SK-N-MC (cell line): ENCODE measurements at regions not wholly inside any gene's neighbourhood (a gene's known extent, or its start where the extent isn't known, plus 50 kb on each side); places are given as distances from the start of the nearest gene placed in this dataset.
"Not testable (repeated sequence)": the region's sequence is repeated elsewhere in the genome, so short reads cannot be mapped to it uniquely, and the experiment has no call there.

ENCODE experiments used
- DNase-seq: peaks from one replicate; pipeline ENCODE4 v3.0.0-alpha.2; 2011; ENCODE audit warnings: low read depth, low spot score
- H3K27ac ChIP-seq: fragments of 200-600 bp; sonication (generic); 2 replicates; pipeline ENCODE4 v1.5.1; 2016; ENCODE audit warnings: mixed run types
- H3K36me3 ChIP-seq: fragments of 200-600 bp; sonication (generic); 2 replicates; pipeline ENCODE4 v1.6.1; 2017; ENCODE audit warnings: antibody characterized with exemption, low read length, mixed read lengths; ENCODE audit not compliant: insufficient read depth
- H3K4me3 ChIP-seq: fragments of 200-600 bp; sonication (generic); 2 replicates; pipeline ENCODE4 v1.5.1; 2016
- H3K9ac ChIP-seq: fragments of 200-600 bp; sonication (generic); 2 replicates; pipeline ENCODE4 v1.8.0; 2017; ENCODE audit warnings: mixed run types, mixed read lengths; ENCODE audit not compliant: insufficient read length
- H3K9me3 ChIP-seq: fragments of 200-600 bp; sonication (generic); 2 replicates; pipeline ENCODE4 v1.6.1; 2017; ENCODE audit warnings: low read depth, mild to moderate bottlenecking, antibody characterized with exemption, low read length, moderate library complexity, mixed read lengths
- EZH2 ChIP-seq: fragments of 200-600 bp; sonication (generic); IDR thresholded peaks from one replicate; pipeline ENCODE4 v1.6.1; 2017; ENCODE audit warnings: antibody characterized with exemption
- FOXP2 ChIP-seq: optimal IDR thresholded peaks from 2 replicates; pipeline ENCODE3; 2011; ENCODE audit warnings: mild to moderate bottlenecking, moderate library complexity; ENCODE audit not compliant: insufficient read depth; ENCODE audit errors: extremely low read length, control extremely low read depth
- POLR2AphosphoS5 ChIP-seq: IDR thresholded peaks from 2 replicates; pipeline ENCODE4 v1.6.1; 2012; ENCODE audit warnings: mild to moderate bottlenecking, low read depth, low read length, borderline replicate concordance

DNA sequence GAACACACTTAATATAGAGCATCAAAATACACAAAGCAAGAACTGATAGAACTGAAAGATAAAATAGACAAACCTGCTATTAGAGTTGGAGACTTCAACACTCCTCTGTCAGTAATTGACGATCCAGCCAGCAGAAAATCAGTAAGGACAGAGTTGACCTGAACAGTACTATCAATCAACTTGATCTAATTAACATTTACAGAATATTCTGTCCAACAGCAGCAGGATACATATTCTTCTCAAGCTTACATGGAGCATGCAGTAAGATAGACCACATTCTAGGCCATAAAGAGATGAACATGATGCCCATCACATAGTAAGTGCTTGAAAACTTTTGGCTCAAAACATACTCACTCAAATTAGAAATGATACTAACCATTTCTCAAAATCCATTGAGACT lies 196.7 kb upstream of the KLF3 start:
- TF ChIP-seq POLR2AphosphoS5 (no peak), FOXP2 (no peak), EZH2 (no peak)
- Histone ChIP-seq H3K9ac (no peak overlapping the region), H3K4me3 (no peak overlapping the region), H3K36me3 (no peaks in the 10 kb centered on the region), H3K9me3 (no peaks in the 10 kb centered on the region), H3K27ac (no peak overlapping the region)
- DNase-seq: no peak

DNA sequence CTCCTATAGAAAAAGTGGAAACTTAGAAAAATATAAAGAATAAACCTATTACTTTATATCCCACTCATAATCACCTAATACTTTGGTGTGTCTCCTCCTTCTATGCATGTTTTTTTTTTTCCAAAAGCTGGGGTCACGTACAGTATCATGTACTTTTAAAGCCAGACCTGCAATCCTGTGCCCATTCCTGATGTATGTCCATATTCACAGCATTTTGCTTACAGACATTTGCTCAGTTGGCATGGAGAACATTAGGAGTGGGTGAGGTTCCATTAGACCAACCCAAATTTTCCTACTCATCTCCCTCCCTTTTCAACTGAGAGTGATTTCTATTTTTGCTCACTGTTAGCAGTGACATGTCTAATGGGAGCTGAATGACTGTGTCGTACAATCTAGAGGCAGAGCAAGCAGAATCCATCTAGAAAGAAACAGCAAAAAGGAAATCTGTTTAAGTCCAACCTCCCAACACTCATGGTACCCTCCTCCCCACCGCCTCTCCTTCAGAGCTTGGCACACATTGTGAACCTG lies 195.6 kb upstream of the KLF3 start:
- no peaks in the 10 kb centered on the region for H3K9me3 ChIP-seq
- no peak for DNase-seq

DNA sequence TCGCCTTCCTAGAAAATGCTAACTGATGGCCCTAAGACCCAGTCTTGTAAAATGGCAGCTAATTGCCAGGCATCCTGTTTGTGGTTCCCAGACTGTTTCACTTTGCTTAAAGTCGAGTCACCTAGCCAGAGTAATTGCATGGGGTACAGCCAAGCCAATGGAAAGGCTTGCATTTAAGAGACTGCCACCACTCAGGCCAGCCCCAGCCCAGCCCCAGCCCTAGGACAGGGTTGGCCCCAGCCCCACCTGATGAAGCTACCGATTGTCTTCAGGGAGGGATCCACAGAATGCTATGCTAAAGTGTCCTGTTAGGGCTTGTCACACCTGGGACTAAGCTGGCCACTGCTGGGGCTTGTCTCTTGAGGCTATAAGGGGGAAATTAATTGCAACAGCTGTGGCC lies 194.6 kb upstream of the KLF3 start:
- no peak for TF ChIP-seq EZH2
- TF ChIP-seq FOXP2: no peak
- TF ChIP-seq POLR2AphosphoS5: no peak
- H3K9ac ChIP-seq: no peak overlapping the region
- no peaks in the 10 kb centered on the region for H3K36me3 ChIP-seq
- DNase-seq: no peak
- no peaks in the 10 kb centered on the region for H3K9me3 ChIP-seq
- no peak overlapping the region for H3K4me3 ChIP-seq
- no peak overlapping the region for H3K27ac ChIP-seq

More for the DNA sequence above, 195.6 kb upstream of the KLF3 start:
- Histone ChIP-seq H3K9ac (no peak overlapping the region), H3K36me3 (no peaks in the 10 kb centered on the region), H3K4me3 (no peak overlapping the region), H3K27ac (no peak overlapping the region)
- no peak for TF ChIP-seq EZH2
- TF ChIP-seq FOXP2: no peak
- TF ChIP-seq POLR2AphosphoS5: no peak

DNA sequence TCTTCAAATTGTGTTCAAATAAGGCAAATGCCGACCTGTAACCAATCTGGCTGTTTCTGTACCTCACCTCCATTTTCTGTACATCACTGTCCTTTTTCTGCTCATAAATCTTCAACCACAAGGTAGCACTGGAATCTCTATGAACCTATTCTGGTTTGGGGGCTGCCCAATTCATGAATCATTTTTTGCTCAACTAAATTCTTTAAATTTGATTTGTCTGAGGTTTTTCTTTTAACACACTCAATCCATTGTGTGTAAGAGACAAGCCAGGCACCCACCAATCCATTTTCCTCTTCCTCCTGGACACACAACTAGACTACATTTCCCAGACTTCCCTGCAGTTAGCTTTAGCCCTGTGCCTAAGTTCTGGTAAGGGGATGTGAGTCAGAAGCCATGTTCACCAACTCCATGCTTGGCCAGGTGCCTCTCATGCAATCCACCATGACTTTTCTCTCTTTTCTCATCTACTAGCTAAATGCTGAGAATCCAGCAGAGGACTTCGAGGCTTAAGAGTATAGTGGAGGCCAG lies 193.2 kb upstream of the KLF3 start:
- Histone ChIP-seq H3K9me3 (no peaks in the 10 kb centered on the region), H3K9ac (no peak overlapping the region), H3K27ac (no peak overlapping the region), H3K4me3 (no peak overlapping the region), H3K36me3 (no peaks in the 10 kb centered on the region)
- no peak for DNase-seq
- TF ChIP-seq FOXP2 (no peak), EZH2 (no peak), POLR2AphosphoS5 (no peak)

DNA sequence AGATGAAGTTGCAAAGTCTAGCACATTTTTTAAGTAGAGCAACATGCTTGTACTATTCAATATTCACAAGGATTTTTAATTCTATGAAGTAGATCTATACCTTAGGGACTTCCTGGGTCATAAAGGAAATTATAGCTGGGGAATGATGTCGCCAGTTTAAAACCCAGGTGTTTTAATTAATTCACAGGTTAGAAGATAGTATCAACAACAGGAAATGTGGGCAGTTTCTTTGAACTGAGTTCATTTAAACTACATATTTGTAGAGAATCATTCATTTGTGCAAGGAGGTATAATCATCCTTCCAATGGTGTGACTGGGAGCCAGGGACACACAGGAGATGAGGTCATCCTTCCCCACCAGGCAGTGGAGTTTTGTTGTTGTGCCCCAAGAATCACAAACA lies 181.3 kb upstream of the KLF3 start:
- H3K27ac ChIP-seq: no peak overlapping the region
- DNase-seq: no peak
- no peaks in the 10 kb centered on the region for H3K9me3 ChIP-seq
- TF ChIP-seq POLR2AphosphoS5 (no peak), FOXP2 (no peak), EZH2 (no peak)
- H3K9ac ChIP-seq: no peak overlapping the region
- H3K4me3 ChIP-seq: no peak overlapping the region
- H3K36me3 ChIP-seq: no peaks in the 10 kb centered on the region

DNA sequence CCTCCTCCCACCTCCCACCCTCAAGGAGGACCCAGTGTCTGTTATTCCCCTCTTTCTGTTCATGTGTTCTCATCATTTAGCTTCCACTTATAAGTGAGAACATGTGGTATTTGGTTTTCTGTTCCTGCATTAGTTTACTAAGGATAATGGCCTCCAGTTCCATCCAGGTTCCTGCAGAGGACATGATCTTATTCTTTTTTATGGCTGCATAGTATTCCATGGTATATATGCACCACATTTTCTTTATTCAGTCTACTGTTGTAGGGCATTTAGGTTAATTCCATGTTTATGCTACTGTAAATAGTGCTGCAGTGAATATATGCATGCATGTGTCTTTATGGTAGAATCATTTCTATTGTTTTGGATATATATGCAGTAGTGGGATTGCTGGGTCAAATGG lies 180.4 kb upstream of the KLF3 start:
- not testable (repeated sequence) for H3K4me3 ChIP-seq, DNase-seq, H3K36me3 ChIP-seq, H3K27ac ChIP-seq, H3K9me3 ChIP-seq, H3K9ac ChIP-seq

DNA sequence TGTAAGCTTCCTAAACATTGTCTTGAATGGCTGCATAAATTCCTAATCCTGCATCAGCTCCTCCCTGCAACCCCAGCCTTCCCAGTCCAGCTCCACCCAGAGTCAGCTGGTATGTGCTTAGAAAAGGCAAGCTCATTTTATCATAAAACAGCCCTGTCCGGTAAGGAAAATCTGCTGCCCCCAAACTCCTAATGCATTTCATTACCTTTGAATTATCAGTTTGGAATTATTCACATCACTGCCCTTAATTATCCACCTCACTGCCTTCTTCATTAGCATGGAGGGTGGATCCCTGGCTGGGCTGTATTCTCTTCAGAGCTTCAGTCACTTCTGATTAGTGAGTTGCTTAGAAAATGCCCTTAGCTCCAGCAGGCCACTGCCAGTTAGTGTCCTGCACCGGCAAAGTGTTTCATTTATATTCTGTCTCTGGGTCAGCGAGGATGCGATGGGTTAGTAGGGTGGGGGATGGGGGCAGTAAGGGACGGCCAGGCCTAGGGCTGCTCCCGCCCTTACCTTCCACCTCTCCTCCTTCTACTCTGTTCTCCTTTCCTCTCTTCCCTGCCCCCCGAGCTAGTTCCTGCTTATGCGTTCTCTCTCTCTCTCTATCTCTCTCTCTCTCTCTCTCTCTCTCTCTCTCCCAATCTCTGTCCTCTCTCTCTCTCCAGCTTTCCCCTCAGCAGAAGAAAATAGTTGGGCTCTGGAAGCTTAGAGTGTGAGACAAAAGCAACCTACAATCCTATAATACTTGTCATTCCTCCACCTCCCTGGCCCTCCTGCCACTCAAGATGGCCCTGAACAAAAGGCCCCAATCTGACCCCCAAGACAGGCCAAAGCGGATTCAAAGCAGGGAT lies 174.8 kb upstream of the KLF3 start:
- no peak for TF ChIP-seq FOXP2
- TF ChIP-seq POLR2AphosphoS5: no peak
- TF ChIP-seq EZH2: no peak
- no peak overlapping the region for H3K4me3 ChIP-seq
- H3K9ac ChIP-seq: no peak overlapping the region
- H3K27ac ChIP-seq: no peak overlapping the region
- H3K9me3 ChIP-seq: no peaks in the 10 kb centered on the region
- no peaks in the 10 kb centered on the region for H3K36me3 ChIP-seq
- no peak for DNase-seq

DNA sequence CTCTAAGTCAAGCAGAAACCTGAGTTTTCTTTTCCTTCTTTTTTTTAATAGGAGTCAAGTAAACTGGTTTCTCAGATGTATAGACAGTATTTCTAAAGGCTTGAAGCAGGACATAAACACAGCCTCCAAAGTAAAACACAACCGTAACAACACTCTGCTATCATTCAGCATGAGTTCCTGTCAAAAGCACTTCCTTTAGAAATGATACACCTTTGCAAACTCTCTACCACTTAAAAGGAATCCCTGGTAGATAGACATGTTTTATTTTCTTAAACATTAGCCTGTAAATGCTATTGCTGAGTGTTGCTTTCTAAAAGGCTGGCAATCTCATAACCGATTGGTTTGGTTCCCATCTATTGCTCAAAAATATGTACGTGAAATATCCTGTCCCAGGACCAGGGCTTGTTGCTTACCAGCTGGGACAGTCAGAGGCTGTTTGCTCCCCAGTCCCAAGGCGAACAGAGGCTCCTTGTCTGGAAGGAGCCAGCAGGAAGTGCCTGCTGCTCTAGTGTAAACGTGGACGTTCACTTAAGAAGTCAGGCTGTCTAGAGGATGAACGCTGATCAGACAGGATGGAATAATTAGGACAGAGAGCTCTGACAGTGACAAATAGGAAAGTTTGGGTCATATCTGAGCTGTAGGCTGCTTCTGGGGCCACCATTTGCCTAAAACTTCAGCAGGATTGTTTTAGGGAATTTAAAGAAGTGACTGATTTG lies 173.9 kb upstream of the KLF3 start:
- H3K27ac ChIP-seq: no peak overlapping the region
- no peaks in the 10 kb centered on the region for H3K9me3 ChIP-seq
- no peak overlapping the region for H3K9ac ChIP-seq
- no peak for DNase-seq
- no peak overlapping the region for H3K4me3 ChIP-seq
- no peak for TF ChIP-seq FOXP2
- no peak for TF ChIP-seq POLR2AphosphoS5
- TF ChIP-seq EZH2: no peak
- H3K36me3 ChIP-seq: no peaks in the 10 kb centered on the region
